Pulmonary artery endothelial cell (primary cell): ENCODE measurements at regions not wholly inside any gene's neighbourhood (a gene's known extent, or its start where the extent isn't known, plus 50 kb on each side); places are given as distances from the start of the nearest gene placed in this dataset.
A peak's percentile ranks its signal among the peaks of the same experiment; 100 is the strongest.

Source experiments
- DNase-seq: peaks from one replicate; pipeline ENCODE4 v3.0.0-alpha.2; 2011; ENCODE audit warnings: low read depth, low spot score

GRCh38 chr2:160942476-160943142 is 217.6 kb upstream of the TANK start:
- no peak for DNase-seq

DNA sequence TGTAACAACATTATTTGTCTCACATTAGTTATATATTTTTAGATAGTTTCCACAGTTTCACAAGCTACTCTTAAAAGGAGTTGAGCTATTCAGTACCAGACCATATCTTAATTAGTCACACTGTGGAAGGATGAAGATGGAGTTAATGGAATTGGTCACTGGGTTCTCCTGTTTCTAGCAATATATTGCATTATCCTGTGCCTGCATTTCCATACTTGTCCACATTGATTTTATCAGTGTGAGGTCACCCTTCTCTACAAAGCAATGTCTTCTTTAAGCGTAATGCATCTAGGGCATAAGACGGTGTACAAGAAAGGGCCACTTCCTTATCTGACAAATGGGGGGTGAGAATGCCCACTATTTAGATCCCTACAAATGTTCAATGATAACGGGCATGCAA is 216.8 kb upstream of the TANK start:
- no peak for DNase-seq

GRCh38 chr2:160952464-160953254 is 207.6 kb upstream of the TANK start:
- DNase-seq: peak; percentile 35

- no peak for DNase-seq
Measured at GRCh38 chr2:160955578-160955977, 204.7 kb upstream of the TANK start.

- DNase-seq: no peak
Measured at GRCh38 chr2:160956243-160956802, 203.9 kb upstream of the TANK start.

DNA sequence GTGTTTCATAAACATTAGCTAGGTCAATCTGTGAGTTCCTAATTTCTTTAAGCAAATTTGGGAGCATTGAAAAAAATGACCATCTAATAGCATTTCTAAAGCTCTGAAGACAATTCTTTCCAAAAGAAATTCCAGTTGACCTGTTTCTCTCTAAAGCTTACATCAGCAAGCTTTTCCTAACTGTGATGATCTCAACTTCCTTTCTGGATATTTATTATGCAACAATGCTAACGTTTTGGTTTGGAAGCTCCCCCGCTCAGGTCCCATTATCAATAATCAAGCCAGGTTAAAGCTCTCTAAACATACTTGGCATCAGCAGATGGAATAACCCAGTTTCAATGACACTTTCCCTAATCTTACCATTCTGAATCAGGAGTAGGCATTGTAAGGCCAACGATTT is 196.3 kb upstream of the TANK start:
- DNase-seq: no peak

DNA sequence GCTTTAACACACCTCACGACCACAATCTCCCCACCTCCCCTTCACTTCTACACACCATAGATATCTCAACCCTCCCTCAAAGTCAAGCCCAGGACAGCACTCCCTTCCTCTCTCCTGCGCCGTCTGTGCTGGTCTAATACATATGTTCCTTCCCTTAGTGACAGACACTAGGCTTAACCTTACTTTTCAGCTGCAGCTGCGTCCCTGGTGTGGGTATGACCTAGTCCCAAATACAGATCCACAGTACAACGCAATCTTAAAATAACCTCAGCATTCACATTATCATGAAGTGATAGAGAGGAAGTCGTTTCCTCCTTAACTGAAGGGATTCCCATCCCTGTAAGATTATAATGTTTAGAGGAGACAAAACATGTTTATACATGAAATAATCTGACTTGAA is 192.7 kb upstream of the TANK start:
- DNase-seq: no peak

- DNase-seq: no peak
Measured at GRCh38 chr2:160968183-160968582, 192.0 kb upstream of the TANK start.

DNA sequence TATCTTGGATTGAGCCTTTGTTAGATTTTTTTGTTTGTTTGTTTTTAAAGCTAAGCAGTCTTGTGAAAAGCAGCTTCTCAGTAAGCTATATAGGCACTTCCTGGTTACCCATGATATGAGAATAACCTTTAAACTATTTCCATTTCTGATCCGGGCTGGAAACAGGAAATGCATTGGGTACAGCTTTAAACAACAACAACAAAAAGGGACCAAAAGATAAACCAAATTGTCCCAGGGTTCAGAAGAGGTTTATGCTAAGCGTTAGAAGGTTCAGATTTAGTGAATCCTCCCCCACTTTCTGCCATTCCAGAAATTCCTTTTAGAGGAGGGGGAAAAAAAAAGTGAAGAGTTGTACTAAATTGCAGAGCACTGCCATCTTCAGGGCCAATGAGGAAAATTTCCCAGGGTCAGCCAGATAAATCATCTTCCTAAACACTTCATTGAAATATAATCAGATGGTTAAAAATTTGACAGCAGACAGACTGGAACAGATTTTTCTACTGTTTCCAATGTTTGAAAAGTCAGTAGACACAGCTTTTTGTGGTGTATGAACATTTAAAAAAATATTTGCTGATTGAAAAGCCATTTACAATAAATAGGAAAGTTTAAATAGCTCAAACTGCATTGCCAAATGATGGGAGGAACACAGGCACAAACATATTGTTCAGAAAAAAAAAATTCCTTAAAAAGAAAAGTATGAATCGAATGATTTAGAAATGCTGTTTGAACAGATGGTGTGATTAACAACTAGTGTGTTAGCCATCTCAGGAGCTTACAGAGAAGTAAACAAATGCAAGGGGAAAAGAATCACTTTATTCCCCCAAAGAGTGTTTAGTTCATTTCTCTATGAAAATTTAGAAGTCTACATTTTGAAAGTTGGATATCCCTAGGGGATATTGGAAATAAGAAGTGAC is 189.9 kb upstream of the TANK start:
- peak; percentile 60 for DNase-seq

- DNase-seq: no peak
Measured at GRCh38 chr2:160973991-160974390, 186.2 kb upstream of the TANK start.

DNA sequence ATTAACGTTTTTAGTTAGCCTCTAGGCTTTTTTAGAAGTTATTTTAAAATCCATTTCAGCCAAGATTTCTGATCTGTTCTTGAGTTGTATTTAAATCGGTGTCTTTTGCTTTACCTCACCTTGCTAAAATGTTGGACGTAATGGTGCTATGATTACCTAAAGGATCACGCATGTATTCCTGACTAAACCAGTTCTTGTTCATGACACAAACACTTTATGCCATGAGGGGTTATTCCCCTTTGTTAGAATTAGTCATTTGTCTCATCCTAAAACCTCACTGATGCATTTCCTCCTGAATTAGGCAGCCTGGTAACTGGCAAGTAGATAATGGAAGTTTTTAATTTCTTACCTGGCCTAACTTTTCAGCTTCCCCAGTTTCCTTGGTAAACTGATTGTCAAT is 185.4 kb upstream of the TANK start:
- DNase-seq: no peak

DNA sequence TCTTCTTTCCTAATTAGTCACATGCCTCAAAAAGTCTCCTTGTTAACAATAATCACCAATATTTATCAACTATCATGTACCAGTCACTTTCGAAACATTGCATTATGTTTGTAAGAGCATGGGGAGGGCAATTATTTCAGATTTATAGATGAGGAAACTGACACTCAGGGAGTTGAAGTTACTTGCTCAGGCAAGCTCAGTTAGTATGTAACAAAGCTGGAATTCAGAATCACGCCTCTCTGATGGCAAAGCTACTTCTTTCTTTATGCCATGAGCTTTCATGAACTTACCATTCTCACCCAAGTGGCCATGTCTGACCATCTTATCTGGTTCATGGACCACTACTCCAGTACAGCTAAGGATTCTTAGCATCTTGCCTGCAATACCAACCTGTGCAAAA is 183.4 kb upstream of the TANK start:
- no peak for DNase-seq

- DNase-seq: no peak
Measured at GRCh38 chr2:160977376-160977775, 182.9 kb upstream of the TANK start.

- DNase-seq: no peak
Measured at GRCh38 chr2:160977854-160978253, 182.4 kb upstream of the TANK start.

GRCh38 chr2:160984426-160985077 is 175.7 kb upstream of the TANK start:
- DNase-seq: no peak

- no peak for DNase-seq
Measured at GRCh38 chr2:160989778-160990177, 170.4 kb upstream of the TANK start.

- no peak for DNase-seq
Measured at GRCh38 chr2:160993654-160994061, 166.6 kb upstream of the TANK start.

DNA sequence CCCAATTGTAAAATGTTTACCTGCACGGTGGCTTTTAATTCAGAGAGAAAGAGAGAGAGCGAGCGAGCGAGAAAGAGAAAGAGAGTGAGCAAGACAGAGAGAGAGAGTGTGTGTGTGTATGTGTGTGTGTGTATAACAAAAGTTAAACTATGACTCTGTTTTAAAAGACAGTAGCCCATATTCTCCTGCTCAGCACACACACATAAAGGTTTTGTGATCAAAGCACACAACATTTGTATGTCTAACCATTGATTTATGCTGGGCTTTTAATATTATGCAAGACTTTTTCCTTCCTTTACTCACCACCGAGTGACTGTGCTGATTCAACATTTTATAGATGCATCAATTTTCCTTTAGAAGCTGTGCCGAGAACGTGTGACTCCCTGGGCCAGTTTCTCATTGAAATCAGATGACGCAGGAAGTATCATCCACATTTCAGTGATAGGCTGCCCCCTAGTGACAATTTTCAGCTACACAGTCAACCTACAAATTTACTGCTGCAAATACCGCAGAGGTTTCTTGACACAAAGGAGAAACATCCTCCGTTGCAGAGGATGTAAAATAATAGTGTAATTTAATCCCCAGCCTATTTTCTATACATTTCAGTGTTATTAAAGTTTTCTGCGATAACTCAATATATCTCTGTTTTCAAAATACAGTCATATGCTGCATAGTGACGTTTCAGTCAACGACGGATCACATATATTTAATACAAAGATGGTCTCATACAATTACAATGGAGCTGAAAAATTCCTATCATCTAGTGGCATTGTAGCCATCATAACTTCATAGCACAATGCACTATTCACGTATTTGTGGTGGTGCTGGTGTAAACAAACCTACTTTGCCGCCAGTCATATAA is 165.9 kb upstream of the TANK start:
- peak; percentile 53 for DNase-seq

DNA sequence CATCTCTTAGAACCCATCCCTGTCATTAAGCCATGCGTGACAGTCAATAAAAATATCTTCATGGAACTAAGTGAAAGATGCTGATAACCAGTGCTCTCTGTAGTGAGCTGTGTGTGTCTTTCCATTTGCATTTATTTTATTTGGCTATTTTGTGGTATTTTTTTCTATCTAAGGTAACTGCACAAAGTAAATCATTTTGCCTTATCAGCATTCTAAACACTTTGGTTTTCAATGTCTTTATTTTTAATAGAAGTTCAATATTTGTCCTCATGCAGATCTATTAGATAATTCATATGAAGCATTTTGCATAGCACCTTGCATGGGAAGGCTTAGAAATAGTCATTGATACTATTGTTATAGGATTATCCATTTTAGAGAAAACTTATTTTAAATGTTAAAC is 163.6 kb upstream of the TANK start:
- DNase-seq: no peak

GRCh38 chr2:161004379-161004778 is 155.8 kb upstream of the TANK start:
- DNase-seq: no peak
